A549 (cell line): ENCODE measurements at regions not wholly inside any gene's neighbourhood (a gene's known extent, or its start where the extent isn't known, plus 50 kb on each side); places are given as distances from the start of the nearest gene placed in this dataset.

Source experiments
- ATAC-seq, 2 experiments: fragments of 200-7000 bp in 1 of 2; fragments of >200 bp in 1 of 2; cut with Nextera tagmentation in 1 of 2; cut with Tn5 transposase in 1 of 2; 3 replicates each; pipeline versions ENCODE4 v1.8.0 to v1.9.1; 2018 to 2020; ENCODE audit warnings: mild to moderate bottlenecking in 1 of 2, moderate library complexity in 1 of 2
- CTCF ChIA-PET: fragments of 300-600 bp; sonication (Branson Sonifier 250); formaldehyde crosslinking; extraction: SDS; loops from one replicate; lab custom pipeline; 2021; ENCODE audit warnings: antibody characterized with exemption, inconsistent platforms; lab: Yijun Ruan, JAX
- POLR2A ChIA-PET: fragments of 350-600 bp; formaldehyde crosslinking; extraction: SDS; loops from one replicate; lab custom pipeline; 2021; ENCODE audit warnings: antibody characterized with exemption, inconsistent platforms; lab: Yijun Ruan, JAX
- DNase-seq, 2 experiments: peaks; one replicate each; pipeline versions ENCODE4 v3.0.0 to v3.0.0-alpha.2; 2011 to 2016; ENCODE audit warnings: low read depth in 1 of 2, low spot score in 1 of 2
- FAIRE-seq: peaks from 2 replicates; lab custom pipeline; 2011; peaks lifted over from hg19 to GRCh38; lab: Jason Lieb, UNC
- H3K27ac ChIP-seq, 2 experiments: fragments of >200 bp; sonication (Bioruptor Twin); formaldehyde crosslinking; 3 replicates each; pipeline ENCODE4 v1.5.1; 2016 to 2017
- H3K4me1 ChIP-seq: fragments of >200 bp; sonication (Bioruptor Twin); formaldehyde crosslinking; 3 replicates; pipeline ENCODE4 v1.6.1; 2016
- H3K4me2 ChIP-seq: fragments of >200 bp; sonication (Bioruptor Twin); formaldehyde crosslinking; 3 replicates; pipeline ENCODE4 v1.6.1; 2016
- H3K4me3 ChIP-seq: fragments of >200 bp; sonication (Bioruptor Twin); formaldehyde crosslinking; 3 replicates; pipeline ENCODE4 v1.5.1; 2016
- H3K9me3 ChIP-seq: fragments of >200 bp; sonication (Bioruptor Twin); formaldehyde crosslinking; 3 replicates; pipeline ENCODE4 v1.6.1; 2016
- BHLHE40 ChIP-seq: IDR thresholded peaks from 2 replicates; pipeline ENCODE4 v1.6.1; 2012; ENCODE audit warnings: low read depth, low read length, inconsistent platforms
- CEBPB ChIP-seq, 2 experiments: fragments of >200 bp in 1 of 2; sonication (Bioruptor Twin) in 1 of 2; formaldehyde crosslinking in 1 of 2; IDR thresholded peaks; 2 replicates each; pipeline ENCODE4 v1.6.1; 2012 to 2016
- EHF ChIP-seq: fragments of 250-450 bp; sonication (Bioruptor Pico); IDR thresholded peaks from 2 replicates; pipeline ENCODE4 v1.5.0; 2020; ENCODE audit warnings: mild to moderate bottlenecking
- EP300 ChIP-seq, 2 experiments: fragments of >200 bp; sonication (Bioruptor Twin); formaldehyde crosslinking; IDR thresholded peaks; 2 replicates in 1 of 2; 3 replicates in 1 of 2; pipeline ENCODE4 v1.6.1; 2016 to 2017
- ESRRA ChIP-seq: fragments of 150-350 bp; IDR thresholded peaks from 2 replicates; pipeline ENCODE4 v1.6.1; 2014; ENCODE audit warnings: mild to moderate bottlenecking, low read length, borderline replicate concordance
- FOSL2 ChIP-seq, 2 experiments: fragments of 450-650 bp in 1 of 2; fragments of >200 bp in 1 of 2; sonication (Bioruptor Twin) in 1 of 2; formaldehyde crosslinking; IDR thresholded peaks; 2 replicates each; pipeline versions ENCODE4 v1.5.0 to v1.6.1; 2016 to 2020; ENCODE audit warnings: mild to moderate bottlenecking in 1 of 2, moderate library complexity in 1 of 2
- HOXA7 ChIP-seq: fragments of 250-450 bp; sonication (Bioruptor Pico); IDR thresholded peaks from 2 replicates; pipeline ENCODE4 v1.5.0; 2020; ENCODE audit warnings: mild to moderate bottlenecking, moderate library complexity
- JUN ChIP-seq, 2 experiments: fragments of >200 bp; sonication (Bioruptor Twin); formaldehyde crosslinking; IDR thresholded peaks; 2 replicates in 1 of 2; 3 replicates in 1 of 2; pipeline ENCODE4 v1.6.1; 2016 to 2017
- JUNB ChIP-seq: fragments of >200 bp; sonication (Bioruptor Twin); formaldehyde crosslinking; IDR thresholded peaks from 2 replicates; pipeline ENCODE4 v1.6.1; 2016
- KDM1A ChIP-seq: fragments of 200-600 bp; sonication (generic); IDR thresholded peaks from 2 replicates; pipeline ENCODE4 v1.6.1; 2016; ENCODE audit warnings: low read depth, mild to moderate bottlenecking
- MAZ ChIP-seq: fragments of 150-350 bp; IDR thresholded peaks from 2 replicates; pipeline ENCODE4 v1.6.1; 2014; ENCODE audit warnings: antibody characterized with exemption, low read depth, low read length, borderline replicate concordance
- NPAS2 ChIP-seq: fragments of 250-450 bp; sonication (Bioruptor Pico); IDR thresholded peaks from 2 replicates; pipeline ENCODE4 v1.8.0; 2022; ENCODE audit warnings: mild to moderate bottlenecking, moderate library complexity, borderline replicate concordance
- POLR2A ChIP-seq: IDR thresholded peaks from 2 replicates; pipeline ENCODE4 v1.6.1; 2012; ENCODE audit warnings: mild to moderate bottlenecking, low read length
- POLR2AphosphoS2 ChIP-seq: conservative IDR thresholded peaks from 2 replicates; pipeline ENCODE4 v1.6.1; 2012; ENCODE audit warnings: low read length, improper control_type of control experiment, inconsistent platforms
- RNF2 ChIP-seq: fragments of 200-600 bp; sonication (generic); IDR thresholded peaks from 2 replicates; pipeline ENCODE4 v1.6.1; 2016; ENCODE audit warnings: low read depth, mild to moderate bottlenecking, antibody characterized with exemption, moderate library complexity, borderline replicate concordance
- SREBF2 ChIP-seq: fragments of 450-650 bp; IDR thresholded peaks from 2 replicates; pipeline ENCODE4 v1.6.1; 2014; ENCODE audit warnings: mild to moderate bottlenecking, moderate library complexity
- ZC3H11A ChIP-seq: fragments of 450-650 bp; IDR thresholded peaks from 2 replicates; pipeline ENCODE4 v1.6.1; 2014; ENCODE audit warnings: antibody characterized with exemption, mild to moderate bottlenecking
- WGBS: methylation state at CpG from one replicate; pipeline ENCODE4 v1.1.6; 2017; ENCODE audit errors: missing lambda C conversion rate; 5-methylcytosine and 5-hydroxymethylcytosine counted together
- TF ChIP-seq, protein P1 (sequence below): fragments of 250-450 bp; sonication (Bioruptor Pico); IDR thresholded peaks from 2 replicates; pipeline ENCODE4 v1.5.0; 2020; ENCODE audit warnings: low read depth, mild to moderate bottlenecking, moderate library complexity
- TF ChIP-seq, protein P2 (sequence below): fragments of >200 bp; sonication (Bioruptor Twin); formaldehyde crosslinking; IDR thresholded peaks from 2 replicates; pipeline ENCODE4 v1.6.1; 2016
- TF ChIP-seq, protein P3 (sequence below): fragments of 250-450 bp; sonication (Bioruptor Pico); IDR thresholded peaks from 2 replicates; pipeline ENCODE4 v1.5.0; 2021; ENCODE audit warnings: mild to moderate bottlenecking, moderate library complexity, borderline replicate concordance
- TF ChIP-seq, protein P4 (sequence below): IDR thresholded peaks from 2 replicates; pipeline ENCODE4 v1.6.1; 2012; ENCODE audit warnings: low read depth, borderline replicate concordance

DNA sequence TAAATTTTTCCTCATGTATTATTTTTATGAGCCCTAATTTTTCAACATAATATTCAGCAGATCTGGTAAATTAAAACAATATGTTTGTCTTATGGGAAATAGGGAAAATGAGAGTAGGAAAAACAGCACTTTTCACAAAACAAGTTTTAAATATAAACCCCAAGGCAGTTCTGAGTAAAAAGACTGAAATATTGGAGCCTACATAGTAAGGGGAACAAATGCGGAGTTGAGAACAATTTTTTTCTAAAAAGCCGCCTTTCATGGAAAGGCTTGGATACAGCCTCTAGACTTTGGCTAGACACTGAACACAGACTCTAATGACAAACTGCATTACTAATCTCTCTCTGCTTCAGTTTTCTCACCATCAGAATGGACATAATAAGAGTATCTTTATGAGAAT is 174.1 kb downstream of the NOL4 start:
- CTCF ChIA-PET = no interaction called here
- DNase-seq (no peak), FAIRE-seq (no peak), ATAC-seq (no peak)
- no peaks in the 10 kb centered on the region for H3K9me3 ChIP-seq
- H3K4me1 ChIP-seq = no peaks in the 10 kb centered on the region
- H3K4me2 ChIP-seq = no peak overlapping the region
- no peak overlapping the region for H3K4me3 ChIP-seq
- POLR2A ChIA-PET = no interaction called here
- H3K27ac ChIP-seq = no peak overlapping the region
- 92% methylated on average over 2 of the region's 2 CpGs for WGBS
- TF ChIP-seq, protein P1, sequence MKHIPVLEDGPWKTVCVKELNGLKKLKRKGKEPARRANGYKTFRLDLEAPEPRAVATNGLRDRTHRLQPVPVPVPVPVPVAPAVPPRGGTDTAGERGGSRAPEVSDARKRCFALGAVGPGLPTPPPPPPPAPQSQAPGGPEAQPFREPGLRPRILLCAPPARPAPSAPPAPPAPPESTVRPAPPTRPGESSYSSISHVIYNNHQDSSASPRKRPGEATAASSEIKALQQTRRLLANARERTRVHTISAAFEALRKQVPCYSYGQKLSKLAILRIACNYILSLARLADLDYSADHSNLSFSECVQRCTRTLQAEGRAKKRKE (CRISPR knock-in tag) = no peak
- TF ChIP-seq FOSL2 (IDR thresholded peaks at IDR 0.05) (no peak), FOSL2 (CRISPR knock-in tag; IDR thresholded peaks at IDR 0.05) (no peak), ESRRA (no peak), NPAS2 (CRISPR knock-in tag) (no peak)

DNA sequence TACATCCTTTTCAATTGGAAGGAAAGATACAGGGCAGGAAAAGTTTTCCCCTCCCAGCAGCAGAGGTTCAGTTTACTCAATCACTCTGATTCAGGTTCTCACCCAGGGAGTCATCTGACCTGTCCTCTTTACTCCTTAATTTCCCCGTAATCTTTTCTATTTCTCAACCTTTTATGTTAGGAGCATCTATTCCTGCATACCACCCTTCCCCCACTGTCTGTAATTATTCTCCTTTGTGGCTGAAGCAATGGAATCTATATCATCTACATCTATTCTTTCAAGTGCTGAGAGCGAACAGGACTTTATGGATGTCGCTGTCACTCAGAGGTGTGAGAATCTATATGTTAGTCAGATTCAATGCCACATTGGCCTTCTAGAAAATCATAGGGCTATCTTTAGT is 175.2 kb downstream of the NOL4 start:
- 19% methylated on average over 3 of the region's 3 CpGs for WGBS
- H3K4me2 ChIP-seq = no peak overlapping the region
- FAIRE-seq = no peak
- no peak overlapping the region for H3K27ac ChIP-seq
- ChIA-PET POLR2A (no interaction called here), CTCF (no interaction called here)
- H3K4me1 ChIP-seq = no peaks in the 10 kb centered on the region
- no peak for ATAC-seq
- no peak for DNase-seq
- TF ChIP-seq EP300 (IDR thresholded peaks at IDR 0.05) = no peak
- TF ChIP-seq, protein P2, sequence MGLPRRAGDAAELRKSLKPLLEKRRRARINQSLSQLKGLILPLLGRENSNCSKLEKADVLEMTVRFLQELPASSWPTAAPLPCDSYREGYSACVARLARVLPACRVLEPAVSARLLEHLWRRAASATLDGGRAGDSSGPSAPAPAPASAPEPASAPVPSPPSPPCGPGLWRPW = no peak
- TF ChIP-seq, protein P1 (CRISPR knock-in tag) = no peak
- no peaks in the 10 kb centered on the region for H3K9me3 ChIP-seq
- H3K4me3 ChIP-seq = no peak overlapping the region

DNA sequence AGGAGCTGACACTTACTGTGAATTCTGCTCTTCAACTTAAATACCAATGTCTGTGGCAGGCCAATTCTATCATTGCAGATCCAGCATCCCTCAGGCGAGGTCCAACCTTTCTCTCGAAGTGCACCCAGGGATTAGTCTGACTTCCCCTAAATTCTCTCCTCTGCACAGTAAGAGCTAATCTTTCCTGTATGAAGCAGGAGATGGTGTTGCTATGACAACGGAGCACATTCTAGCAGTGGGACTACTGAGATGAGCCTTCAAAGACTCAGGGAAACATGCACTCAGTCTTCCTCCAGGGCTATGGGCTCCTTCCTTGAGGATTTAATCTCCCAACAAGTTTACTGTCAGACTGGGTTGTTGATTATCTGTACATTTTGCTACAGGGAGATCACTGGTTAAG is 176.3 kb downstream of the NOL4 start:
- H3K4me3 ChIP-seq = no peak overlapping the region
- FAIRE-seq (no peak), DNase-seq (no peak), ATAC-seq (no peak)
- ChIA-PET CTCF (no interaction called here), POLR2A (no interaction called here)
- H3K4me2 ChIP-seq = no peak overlapping the region
- 0% methylated on average over 3 of the region's 3 CpGs for WGBS
- no peaks in the 10 kb centered on the region for H3K4me1 ChIP-seq
- no peak overlapping the region for H3K27ac ChIP-seq
- no peaks in the 10 kb centered on the region for H3K9me3 ChIP-seq
- no peak for TF ChIP-seq JUN (IDR thresholded peaks at IDR 0.05)
- TF ChIP-seq CEBPB (IDR thresholded peaks at IDR 0.05) = no peak
- no peak for TF ChIP-seq POLR2AphosphoS2
- TF ChIP-seq, protein P1 (CRISPR knock-in tag) = no peak
- no peak for TF ChIP-seq HOXA7 (CRISPR knock-in tag)
- TF ChIP-seq POLR2A = no peak
- TF ChIP-seq, protein P2 = no peak

DNA sequence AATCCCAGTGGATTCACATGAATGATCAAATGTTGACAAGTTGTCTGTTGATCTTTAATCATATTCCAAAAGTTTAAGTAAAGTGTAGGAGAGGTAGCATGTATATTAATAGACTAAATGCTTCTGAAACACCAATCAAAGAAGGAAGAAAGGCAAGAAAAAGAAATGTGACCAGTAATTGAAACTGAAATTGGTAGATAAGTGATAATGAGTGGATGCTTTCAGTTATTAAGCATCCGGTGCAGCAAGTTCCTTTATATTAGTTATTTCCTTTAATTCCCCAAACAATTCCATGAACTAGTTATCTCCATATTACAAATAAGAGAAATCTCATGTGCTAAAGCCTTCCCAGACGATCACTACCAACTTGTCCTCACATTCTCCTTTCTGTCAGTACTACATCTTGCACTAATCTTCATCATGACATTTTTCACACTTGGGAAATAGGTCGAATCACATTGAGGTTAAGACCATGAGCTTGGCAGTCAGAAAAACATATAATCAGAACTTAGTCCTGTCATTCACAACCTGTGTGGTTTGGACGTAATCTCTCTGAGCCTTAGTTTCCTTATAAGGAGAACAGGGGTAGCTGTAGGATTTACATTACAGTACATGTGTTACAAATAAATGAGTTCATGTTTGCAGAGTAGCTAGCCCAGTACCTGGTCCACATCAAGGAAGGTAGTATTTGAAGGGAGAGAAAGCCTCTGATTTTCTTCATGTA is 182.1 kb downstream of the NOL4 start:
- POLR2A ChIA-PET = no interaction called here
- FAIRE-seq = no peak
- WGBS = 15% methylated on average over 4 of the region's 4 CpGs

More for the DNA sequence above, 182.1 kb downstream of the NOL4 start:
- no peak overlapping the region for H3K27ac ChIP-seq
- DNase-seq = no peak
- no peak overlapping the region for H3K4me2 ChIP-seq
- no peaks in the 10 kb centered on the region for H3K4me1 ChIP-seq
- CTCF ChIA-PET = no interaction called here
- H3K4me3 ChIP-seq = no peak overlapping the region
- no peak for ATAC-seq
- no peak for TF ChIP-seq ESRRA
- TF ChIP-seq JUNB = no peak
- no peak for TF ChIP-seq ZC3H11A
- TF ChIP-seq EHF = no peak
- no peak for TF ChIP-seq POLR2AphosphoS2
- TF ChIP-seq EP300 (IDR thresholded peaks at IDR 0.05) = no peak
- TF ChIP-seq, protein P3, sequence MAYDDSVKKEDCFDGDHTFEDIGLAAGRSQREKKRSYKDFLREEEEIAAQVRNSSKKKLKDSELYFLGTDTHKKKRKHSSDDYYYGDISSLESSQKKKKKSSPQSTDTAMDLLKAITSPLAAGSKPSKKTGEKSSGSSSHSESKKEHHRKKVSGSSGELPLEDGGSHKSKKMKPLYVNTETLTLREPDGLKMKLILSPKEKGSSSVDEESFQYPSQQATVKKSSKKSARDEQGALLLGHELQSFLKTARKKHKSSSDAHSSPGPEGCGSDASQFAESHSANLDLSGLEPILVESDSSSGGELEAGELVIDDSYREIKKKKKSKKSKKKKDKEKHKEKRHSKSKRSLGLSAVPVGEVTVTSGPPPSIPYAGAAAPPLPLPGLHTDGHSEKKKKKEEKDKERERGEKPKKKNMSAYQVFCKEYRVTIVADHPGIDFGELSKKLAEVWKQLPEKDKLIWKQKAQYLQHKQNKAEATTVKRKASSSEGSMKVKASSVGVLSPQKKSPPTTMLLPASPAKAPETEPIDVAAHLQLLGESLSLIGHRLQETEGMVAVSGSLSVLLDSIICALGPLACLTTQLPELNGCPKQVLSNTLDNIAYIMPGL = no peak
- TF ChIP-seq SREBF2 = no peak
- TF ChIP-seq, protein P4, sequence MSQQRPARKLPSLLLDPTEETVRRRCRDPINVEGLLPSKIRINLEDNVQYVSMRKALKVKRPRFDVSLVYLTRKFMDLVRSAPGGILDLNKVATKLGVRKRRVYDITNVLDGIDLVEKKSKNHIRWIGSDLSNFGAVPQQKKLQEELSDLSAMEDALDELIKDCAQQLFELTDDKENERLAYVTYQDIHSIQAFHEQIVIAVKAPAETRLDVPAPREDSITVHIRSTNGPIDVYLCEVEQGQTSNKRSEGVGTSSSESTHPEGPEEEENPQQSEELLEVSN = no peak
- no peak for TF ChIP-seq KDM1A
- TF ChIP-seq BHLHE40 = no peak
- no peak for TF ChIP-seq NPAS2 (CRISPR knock-in tag)
- no peak for TF ChIP-seq HOXA7 (CRISPR knock-in tag)
- TF ChIP-seq RNF2 = no peak
- TF ChIP-seq MAZ = no peak
- TF ChIP-seq, all 56 proteins: peak for 0
- H3K9me3 ChIP-seq = no peaks in the 10 kb centered on the region
